BLaER1 treated with 17β-estradiol and CSF1 and Interleukin-3, amounts not matched to agents 10 nM and 100 nM (cell line): ENCODE measurements at regions not wholly inside any gene's neighbourhood (a gene's known extent, or its start where the extent isn't known, plus 50 kb on each side); places are given as distances from the start of the nearest gene placed in this dataset.
"Not testable (repeated sequence)": the region's sequence is repeated elsewhere in the genome, so short reads cannot be mapped to it uniquely, and the experiment has no call there.

ENCODE experiments used
- H3K27ac ChIP-seq, 11 experiments: shearing (Covaris generic); formaldehyde crosslinking; 2 replicates each; pipeline ENCODE4 v1.8.1; 2022
- H3K27me3 ChIP-seq, 11 experiments: shearing (Covaris generic); formaldehyde crosslinking; 2 replicates each; pipeline ENCODE4 v1.8.1; 2022
- H3K36me3 ChIP-seq, 11 experiments: shearing (Covaris generic); formaldehyde crosslinking; 2 replicates each; pipeline ENCODE4 v1.8.1; 2022
- H3K4me1 ChIP-seq, 10 experiments: shearing (Covaris generic); formaldehyde crosslinking; 2 replicates each; pipeline ENCODE4 v1.8.1; 2022
- H3K4me2 ChIP-seq, 11 experiments: shearing (Covaris generic); formaldehyde crosslinking; 2 replicates each; pipeline ENCODE4 v1.8.1; 2022
- H3K4me3 ChIP-seq, 10 experiments: shearing (Covaris generic); formaldehyde crosslinking; 2 replicates each; pipeline ENCODE4 v1.8.1; 2022
- H3K9ac ChIP-seq, 11 experiments: shearing (Covaris generic); formaldehyde crosslinking; 2 replicates each; pipeline ENCODE4 v1.8.1; 2022
- H3K9me3 ChIP-seq, 11 experiments: shearing (Covaris generic); formaldehyde crosslinking; replicated peaks in 1 of 11; 2 replicates each; pipeline ENCODE4 v1.8.1; 2022
- H4K20me1 ChIP-seq, 11 experiments: shearing (Covaris generic); formaldehyde crosslinking; 2 replicates each; pipeline ENCODE4 v1.8.1; 2022
- Cebpa-rat ChIP-seq, 11 experiments: shearing (Covaris generic); IDR thresholded peaks; 2 replicates each; pipeline ENCODE4 v1.8.1; 2022

DNA sequence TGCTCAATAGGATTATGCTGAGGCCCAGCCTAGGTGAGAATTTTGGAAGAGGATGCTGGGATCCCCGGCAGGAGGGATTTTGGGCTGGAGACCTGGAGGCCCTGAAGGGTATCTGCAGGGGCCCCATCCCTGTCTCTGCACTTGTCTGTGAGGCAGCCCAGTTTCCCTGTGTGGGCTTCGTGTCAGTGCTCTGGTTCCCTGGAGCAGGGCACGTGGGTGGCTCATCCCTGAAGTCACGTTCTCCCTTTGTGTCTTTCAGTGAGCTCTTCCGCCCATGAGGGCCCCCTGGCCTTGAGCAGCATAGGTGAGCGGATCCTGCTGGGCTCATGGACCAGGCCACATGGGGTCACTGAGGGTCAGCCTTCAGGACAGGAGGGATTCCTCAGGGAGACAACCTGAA lies 217.9 kb downstream of the SNRPN start:
- TF ChIP-seq Cebpa-rat (IDR thresholded peaks at IDR 0.05) = no peak
- no peaks in the 10 kb centered on the region for H3K27me3 ChIP-seq
- 0 out of 20 replicates have a peak overlapping the region, but pooled peaks of 1 of the 10 experiments have one; percentile 9 for H3K4me3 ChIP-seq
- H3K4me1 ChIP-seq = no peaks in the 10 kb centered on the region
- H3K9ac ChIP-seq = no peak overlapping the region
- no peaks in the 10 kb centered on the region; a peak in 1 of 22 replicates for H3K36me3 ChIP-seq
- peaks cover 81 to 88% (median 86%) of the 10 kb centered on the region in 11 experiments for H3K9me3 ChIP-seq
- H3K4me2 ChIP-seq = no peak overlapping the region
- H4K20me1 ChIP-seq = no peaks in the 10 kb centered on the region
- no peak overlapping the region for H3K27ac ChIP-seq

DNA sequence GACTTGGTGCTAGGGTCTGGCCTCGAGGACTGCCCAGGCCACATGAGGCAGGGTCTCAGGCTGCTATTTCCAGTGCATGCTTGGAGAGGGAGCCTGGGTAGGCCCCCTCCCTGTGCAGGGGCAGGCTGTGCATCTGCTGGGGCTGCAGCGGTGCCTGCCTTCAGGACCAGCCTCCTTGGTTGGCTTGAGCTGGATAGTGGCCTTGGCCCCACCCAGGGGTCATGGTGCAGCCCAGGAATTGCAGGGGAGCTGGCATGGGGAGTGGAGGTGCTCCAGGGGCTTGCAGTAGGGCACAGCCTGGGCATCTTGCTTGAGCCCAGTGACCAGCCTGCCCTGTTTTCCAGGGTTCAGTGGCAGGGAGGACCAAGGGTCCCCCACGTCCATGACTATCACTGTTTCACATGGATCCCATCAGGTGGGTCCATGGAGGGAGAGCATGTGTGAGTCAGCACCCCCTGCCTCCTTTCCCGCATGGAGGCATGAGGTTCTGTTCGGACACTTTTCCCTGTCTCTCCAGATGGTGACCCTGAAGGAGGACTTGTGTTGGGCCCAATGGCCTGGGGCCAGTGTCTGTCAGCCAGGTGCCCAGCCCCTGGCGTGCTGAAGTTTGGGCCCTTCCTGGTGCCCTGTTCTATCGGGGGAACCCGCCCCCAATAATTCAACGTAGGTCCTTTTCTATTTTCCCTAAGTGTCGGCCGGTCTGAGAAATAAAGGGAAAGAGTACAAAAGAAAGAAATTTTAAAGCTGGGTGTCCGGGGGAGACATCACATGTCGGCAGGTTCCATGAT lies 218.6 kb downstream of the SNRPN start:
- H3K27ac ChIP-seq = no peak overlapping the region
- no peaks in the 10 kb centered on the region; a peak in 1 of 22 replicates for H3K36me3 ChIP-seq
- no peaks in the 10 kb centered on the region for H3K27me3 ChIP-seq
- no peaks in the 10 kb centered on the region for H4K20me1 ChIP-seq
- no peak overlapping the region for H3K9ac ChIP-seq
- peaks cover 88 to 95% (median 94%) of the 10 kb centered on the region in 11 experiments for H3K9me3 ChIP-seq
- TF ChIP-seq Cebpa-rat (IDR thresholded peaks at IDR 0.05) = no peak
- 0 out of 20 replicates have a peak overlapping the region, but pooled peaks of 3 of the 10 experiments have one; percentile 9 to 20 (median 13) for H3K4me3 ChIP-seq
- H3K4me2 ChIP-seq = no peak overlapping the region
- no peaks in the 10 kb centered on the region for H3K4me1 ChIP-seq

DNA sequence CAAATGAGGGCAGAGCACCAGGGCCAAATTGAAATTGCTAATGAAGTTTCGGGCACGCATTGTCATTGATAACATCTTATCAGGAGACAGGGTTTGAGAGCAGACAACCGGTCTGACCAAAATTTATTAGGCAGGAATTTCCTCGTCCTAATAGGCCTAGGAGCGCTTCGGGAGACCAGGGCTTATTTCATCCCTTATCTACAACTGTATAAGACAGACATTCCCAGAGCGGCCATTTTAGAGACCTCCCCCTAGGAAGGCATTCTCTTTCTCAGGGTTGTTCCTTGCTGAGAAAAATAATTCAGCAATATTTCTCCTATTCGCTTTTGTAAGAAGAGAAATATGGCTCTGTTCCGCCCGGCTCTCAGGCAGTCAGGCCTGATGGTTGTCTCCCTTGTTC lies 219.4 kb downstream of the SNRPN start:
- not testable (repeated sequence) for H3K9ac ChIP-seq, H3K36me3 ChIP-seq, H3K4me1 ChIP-seq, H3K27me3 ChIP-seq, H3K4me3 ChIP-seq, H3K27ac ChIP-seq, H4K20me1 ChIP-seq, H3K4me2 ChIP-seq
- H3K9me3 ChIP-seq = peaks cover 95 to 100% (median 100%) of the 10 kb centered on the region in 11 experiments

DNA sequence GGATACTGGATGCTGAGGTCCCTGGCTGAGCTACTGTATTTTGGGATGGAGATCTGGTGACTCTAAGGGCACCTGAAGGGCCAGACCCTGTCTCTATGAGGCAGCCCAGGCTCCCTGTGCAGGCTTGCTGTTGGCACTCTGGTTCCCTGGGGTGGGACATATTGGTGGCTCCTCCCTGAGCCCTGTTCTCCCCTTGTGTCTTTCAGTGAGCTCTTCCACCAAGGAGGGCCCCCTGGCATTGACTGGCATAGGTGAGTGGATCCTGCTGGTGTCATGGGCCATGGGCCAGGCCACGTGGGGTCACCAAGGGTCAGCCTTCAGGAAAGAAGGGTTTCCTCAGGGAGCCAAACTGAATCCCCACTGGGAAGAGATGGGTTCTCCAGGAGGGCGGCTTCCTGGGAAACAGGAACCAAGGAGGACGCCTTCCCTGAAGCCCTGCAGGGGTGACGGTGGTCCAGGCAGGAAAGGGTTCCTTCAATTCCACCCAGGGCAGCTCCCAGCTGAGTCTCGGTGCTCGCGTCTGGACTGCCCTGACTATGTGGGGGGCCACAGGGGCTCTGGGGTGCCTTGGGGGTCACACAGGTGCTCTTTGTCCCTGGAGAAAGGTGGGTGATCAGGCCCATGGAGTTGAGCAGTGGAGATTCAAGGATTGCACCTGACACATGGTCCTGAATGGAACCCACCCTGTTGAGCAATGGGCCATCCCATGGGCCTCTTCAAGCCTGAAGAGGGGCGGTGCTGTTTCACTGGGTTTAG lies 220.4 kb downstream of the SNRPN start:
- no peak for TF ChIP-seq Cebpa-rat (IDR thresholded peaks at IDR 0.05)
- Histone ChIP-seq H3K4me3 (no peak overlapping the region), H3K9me3 (peaks cover 100% of the 10 kb centered on the region in 11 experiments), H3K36me3 (no peaks in the 10 kb centered on the region; a peak in 1 of 22 replicates), H3K4me2 (no peak overlapping the region), H4K20me1 (no peaks in the 10 kb centered on the region), H3K27me3 (no peaks in the 10 kb centered on the region), H3K9ac (no peak overlapping the region), H3K27ac (no peak overlapping the region), H3K4me1 (no peaks in the 10 kb centered on the region)

DNA sequence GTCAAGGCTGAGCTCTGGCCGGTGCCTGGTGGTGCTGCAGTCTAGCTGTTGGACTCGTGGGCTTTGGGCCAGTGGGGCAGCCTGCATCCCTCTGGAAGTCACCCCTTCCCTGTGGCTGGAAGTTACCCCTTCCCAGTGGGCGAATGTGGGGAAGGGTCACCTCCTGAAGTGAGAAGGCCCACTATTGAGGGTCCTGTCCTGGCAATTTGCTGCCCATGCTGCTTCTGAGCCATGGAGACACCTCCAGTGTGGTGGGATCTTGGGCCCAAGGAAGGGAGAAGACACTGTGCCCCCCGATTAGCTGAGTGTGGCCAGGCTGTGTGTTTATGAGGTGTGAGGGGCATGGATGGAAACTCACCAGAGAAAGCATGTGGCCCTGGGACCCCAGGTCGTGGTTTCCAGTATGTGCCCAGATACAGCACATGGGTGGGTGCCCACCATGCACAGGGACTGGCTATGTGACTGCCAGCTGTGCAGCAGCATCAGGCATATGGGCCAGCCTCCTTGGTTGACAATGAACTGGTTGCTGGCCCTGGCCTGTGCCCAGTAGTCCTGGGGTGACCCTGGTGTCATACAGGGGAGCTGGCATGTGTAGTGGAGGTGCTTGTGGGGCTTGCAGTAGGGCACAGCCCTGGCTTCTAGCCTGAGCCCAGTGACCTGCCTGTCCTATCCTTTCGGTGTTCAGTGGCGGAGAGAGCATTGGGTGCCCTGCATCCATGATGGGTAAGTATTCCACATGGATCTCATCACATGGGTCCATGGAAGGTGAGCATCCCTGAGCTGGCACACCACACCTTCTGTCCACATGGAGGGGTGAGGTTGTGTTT lies 221.2 kb downstream of the SNRPN start:
- no peak overlapping the region for H3K9ac ChIP-seq
- no peak for TF ChIP-seq Cebpa-rat (IDR thresholded peaks at IDR 0.05)
- H3K4me3 ChIP-seq = no peak overlapping the region
- no peak overlapping the region for H3K4me2 ChIP-seq
- no peaks in the 10 kb centered on the region for H3K27me3 ChIP-seq
- no peaks in the 10 kb centered on the region for H3K4me1 ChIP-seq
- no peaks in the 10 kb centered on the region for H4K20me1 ChIP-seq
- H3K36me3 ChIP-seq = no peaks in the 10 kb centered on the region; a peak in 1 of 22 replicates
- no peak overlapping the region for H3K27ac ChIP-seq
- H3K9me3 ChIP-seq = peaks cover 100% of the 10 kb centered on the region in 11 experiments

DNA sequence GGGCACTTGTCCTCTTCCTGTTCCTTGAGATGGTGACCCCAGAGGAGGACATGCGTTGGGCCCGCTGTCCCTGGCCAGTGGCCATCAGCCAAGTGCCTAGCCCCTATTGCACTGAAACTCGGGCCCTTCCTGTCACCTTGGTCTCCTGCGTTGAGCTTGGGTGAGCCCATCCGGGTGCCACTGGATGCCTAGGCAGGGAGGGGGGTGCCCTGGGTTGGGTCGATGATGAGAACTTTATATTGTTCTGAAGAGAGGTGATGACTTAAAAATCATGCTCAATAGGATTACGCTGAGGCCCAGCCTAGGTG lies 221.8 kb downstream of the SNRPN start:
- peaks cover 100% of the 10 kb centered on the region in 11 experiments for H3K9me3 ChIP-seq
- no peak overlapping the region for H3K4me2 ChIP-seq

DNA sequence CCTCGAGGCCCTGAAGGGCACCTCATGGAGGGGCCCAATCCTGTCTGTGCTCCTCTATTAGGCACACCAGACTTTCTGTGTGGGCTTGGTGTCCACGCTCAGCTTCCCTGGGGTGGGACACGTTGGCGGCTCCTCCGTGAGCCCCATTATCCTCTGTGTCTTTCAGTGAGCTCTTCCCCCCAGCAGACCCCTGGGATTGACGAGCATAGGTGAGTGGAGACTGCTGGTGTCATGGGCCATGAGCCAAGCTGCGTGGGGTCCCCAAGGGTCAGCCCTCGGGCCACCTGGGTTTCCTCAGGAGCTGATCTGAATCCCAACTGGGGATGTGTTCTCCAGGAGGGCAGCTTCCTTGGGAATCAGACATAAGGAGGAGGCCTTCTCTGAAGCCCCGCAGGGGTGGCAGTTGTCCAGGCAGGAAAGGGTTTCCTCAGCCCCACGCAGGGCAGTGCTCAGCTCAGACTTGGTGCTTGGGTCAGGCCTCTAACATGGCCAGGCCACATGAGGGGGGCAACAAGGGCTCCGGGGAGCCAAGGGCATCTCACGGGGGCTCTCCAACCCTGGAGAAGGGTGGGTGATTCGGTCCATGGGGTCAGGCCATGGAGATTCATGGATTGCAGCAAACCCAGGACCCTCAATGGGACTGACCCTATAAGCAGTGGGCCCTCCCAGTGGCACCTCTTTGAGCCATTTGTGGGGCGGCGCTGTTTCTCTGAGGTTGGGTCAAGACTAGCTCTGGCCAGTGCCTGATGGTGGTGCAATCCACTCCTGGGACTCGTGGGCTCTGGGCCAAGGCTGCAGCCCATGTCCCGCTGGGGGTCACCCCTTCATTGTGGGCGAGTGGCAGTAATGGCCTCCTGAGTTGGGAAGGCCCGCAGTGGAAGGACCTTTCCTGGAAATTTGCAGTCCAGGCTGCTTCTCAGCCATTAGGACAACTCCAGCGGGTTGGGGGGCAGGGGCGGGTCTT lies 222.5 kb downstream of the SNRPN start:
- Histone ChIP-seq H3K36me3 (no peaks in the 10 kb centered on the region), H3K4me1 (no peaks in the 10 kb centered on the region), H4K20me1 (no peaks in the 10 kb centered on the region), H3K4me3 (no peak overlapping the region), H3K27ac (no peak overlapping the region), H3K9ac (no peak overlapping the region), H3K4me2 (no peak overlapping the region), H3K9me3 (peaks cover 100% of the 10 kb centered on the region in 11 experiments), H3K27me3 (no peaks in the 10 kb centered on the region)
- no peak for TF ChIP-seq Cebpa-rat (IDR thresholded peaks at IDR 0.05)

More for the DNA sequence above, 221.8 kb downstream of the SNRPN start:
- no peaks in the 10 kb centered on the region for H3K36me3 ChIP-seq
- TF ChIP-seq Cebpa-rat (IDR thresholded peaks at IDR 0.05) = no peak
- H4K20me1 ChIP-seq = no peaks in the 10 kb centered on the region
- H3K9ac ChIP-seq = no peak overlapping the region
- H3K27ac ChIP-seq = no peak overlapping the region
- H3K4me3 ChIP-seq = no peak overlapping the region
- H3K27me3 ChIP-seq = no peaks in the 10 kb centered on the region
- H3K4me1 ChIP-seq = no peaks in the 10 kb centered on the region

DNA sequence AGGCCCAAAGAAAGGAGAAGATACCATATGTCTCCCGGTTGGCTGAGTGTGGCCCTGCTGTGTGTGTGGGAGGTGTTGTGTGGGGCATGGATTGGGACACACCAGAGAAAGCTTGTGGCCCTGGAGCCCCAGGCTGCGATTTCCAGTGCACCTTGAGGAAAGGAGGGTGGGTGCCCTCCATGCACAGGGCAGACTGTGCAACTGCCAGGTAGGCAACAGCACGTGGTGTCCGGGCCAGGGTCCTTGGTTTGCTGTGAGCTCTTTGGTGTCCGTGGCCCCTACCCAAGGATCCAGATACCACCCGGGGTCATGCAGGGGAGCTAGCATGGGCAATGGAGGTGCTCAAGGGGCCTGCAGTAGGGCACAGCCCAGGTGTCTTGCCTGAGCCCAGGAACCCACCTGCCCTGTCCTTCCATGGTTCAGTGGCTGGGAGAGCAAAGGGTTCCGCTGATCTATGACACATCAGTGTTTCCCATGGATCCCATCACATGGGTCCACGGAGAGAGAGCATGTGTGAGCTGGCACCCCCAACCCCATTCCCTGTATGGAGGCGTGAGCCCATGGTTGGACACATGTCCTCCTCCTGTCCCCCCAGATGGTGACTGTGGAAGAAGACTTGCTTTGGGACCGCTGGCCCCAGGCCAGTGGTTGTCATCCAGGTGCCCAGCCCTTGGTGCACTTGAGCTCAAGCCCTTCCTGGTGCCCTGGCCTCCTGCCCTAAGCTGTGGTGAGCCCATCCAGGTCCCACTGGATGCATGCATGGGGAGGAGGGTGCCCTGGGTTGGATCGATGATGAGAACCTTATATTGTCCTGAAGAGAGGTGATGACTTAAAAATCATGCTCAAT lies 223.4 kb downstream of the SNRPN start:
- Histone ChIP-seq H3K4me1 (no peaks in the 10 kb centered on the region), H3K9me3 (peaks cover 100% of the 10 kb centered on the region in 11 experiments), H3K27ac (no peak overlapping the region), H3K36me3 (no peaks in the 10 kb centered on the region), H3K4me3 (no peak overlapping the region), H3K4me2 (no peak overlapping the region), H3K27me3 (no peaks in the 10 kb centered on the region), H4K20me1 (no peaks in the 10 kb centered on the region), H3K9ac (no peak overlapping the region)
- TF ChIP-seq Cebpa-rat (IDR thresholded peaks at IDR 0.05) = no peak
